ENCODE measurements at regions not wholly inside any gene's neighbourhood (a gene's known extent, or its start where the extent isn't known, plus 50 kb on each side); places are given as distances from the start of the nearest gene placed in this dataset.

- Mint-ChIP-seq H3K9me3 (ENCODE audit: unreplicated experiment) (peaks cover 4% of the 10 kb centered on the region), H3K27me3 (ENCODE audit: unreplicated experiment) (peaks cover 20% of the 10 kb centered on the region), H3K27ac (ENCODE audit: unreplicated experiment) (no peak overlapping the region), H3K4me3 (ENCODE audit: unreplicated experiment) (no peak overlapping the region), H3K4me1 (ENCODE audit: unreplicated experiment) (peaks cover 19% of the 10 kb centered on the region), H3K36me3 (ENCODE audit: unreplicated experiment) (no peaks in the 10 kb centered on the region)
- TF ChIP-seq CTCF (IDR thresholded peaks at IDR 0.05), result no peak
- DNase-seq (ENCODE audit: extremely low spot score, unreplicated experiment), result peak; percentile 63
These were observed 170.3 kb downstream of the TMEM18 start for GRCh38 chr2:506866-507265.

DNA sequence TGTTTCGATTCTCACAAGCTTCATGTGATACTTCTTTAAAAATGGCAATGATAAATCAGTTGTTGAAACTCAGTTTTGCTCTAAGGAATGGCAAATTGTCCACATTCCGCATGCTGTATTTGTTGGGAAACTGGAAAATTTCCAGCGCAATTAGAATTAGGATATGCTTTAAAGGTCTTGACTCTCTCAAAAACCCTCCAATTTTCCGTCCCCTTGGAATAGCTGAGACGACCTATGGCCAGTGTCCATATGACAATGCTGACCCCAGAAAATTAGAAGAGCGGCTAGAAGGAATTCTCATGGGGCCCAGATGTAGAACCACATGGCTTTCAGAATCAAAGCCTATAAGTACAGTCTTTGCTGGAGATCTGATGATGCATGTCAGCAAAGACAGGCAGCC is 170.8 kb downstream of the TMEM18 start:
- TF ChIP-seq CTCF (IDR thresholded peaks at IDR 0.05), result no peak
- Mint-ChIP-seq H3K4me3 (ENCODE audit: unreplicated experiment) (no peak overlapping the region), H3K27me3 (ENCODE audit: unreplicated experiment) (peaks cover 20% of the 10 kb centered on the region), H3K36me3 (ENCODE audit: unreplicated experiment) (no peaks in the 10 kb centered on the region), H3K4me1 (ENCODE audit: unreplicated experiment) (peaks cover 19% of the 10 kb centered on the region), H3K27ac (ENCODE audit: unreplicated experiment) (peak overlapping the region; percentile 32), H3K9me3 (ENCODE audit: unreplicated experiment) (peaks cover 4% of the 10 kb centered on the region)
- peak; percentile 34 for DNase-seq (ENCODE audit: extremely low spot score, unreplicated experiment)

GRCh38 chr2:505941-506340 is 171.3 kb downstream of the TMEM18 start:
- TF ChIP-seq CTCF (IDR thresholded peaks at IDR 0.05), result no peak
- Mint-ChIP-seq H3K4me1 (ENCODE audit: unreplicated experiment) (peaks cover 19% of the 10 kb centered on the region), H3K27ac (ENCODE audit: unreplicated experiment) (peak overlapping the region; percentile 13), H3K4me3 (ENCODE audit: unreplicated experiment) (peak overlapping the region; percentile 7), H3K36me3 (ENCODE audit: unreplicated experiment) (no peaks in the 10 kb centered on the region), H3K27me3 (ENCODE audit: unreplicated experiment) (peaks cover 20% of the 10 kb centered on the region), H3K9me3 (ENCODE audit: unreplicated experiment) (peaks cover 3% of the 10 kb centered on the region)
- peak; percentile 72 for DNase-seq (ENCODE audit: extremely low spot score, unreplicated experiment)

DNA sequence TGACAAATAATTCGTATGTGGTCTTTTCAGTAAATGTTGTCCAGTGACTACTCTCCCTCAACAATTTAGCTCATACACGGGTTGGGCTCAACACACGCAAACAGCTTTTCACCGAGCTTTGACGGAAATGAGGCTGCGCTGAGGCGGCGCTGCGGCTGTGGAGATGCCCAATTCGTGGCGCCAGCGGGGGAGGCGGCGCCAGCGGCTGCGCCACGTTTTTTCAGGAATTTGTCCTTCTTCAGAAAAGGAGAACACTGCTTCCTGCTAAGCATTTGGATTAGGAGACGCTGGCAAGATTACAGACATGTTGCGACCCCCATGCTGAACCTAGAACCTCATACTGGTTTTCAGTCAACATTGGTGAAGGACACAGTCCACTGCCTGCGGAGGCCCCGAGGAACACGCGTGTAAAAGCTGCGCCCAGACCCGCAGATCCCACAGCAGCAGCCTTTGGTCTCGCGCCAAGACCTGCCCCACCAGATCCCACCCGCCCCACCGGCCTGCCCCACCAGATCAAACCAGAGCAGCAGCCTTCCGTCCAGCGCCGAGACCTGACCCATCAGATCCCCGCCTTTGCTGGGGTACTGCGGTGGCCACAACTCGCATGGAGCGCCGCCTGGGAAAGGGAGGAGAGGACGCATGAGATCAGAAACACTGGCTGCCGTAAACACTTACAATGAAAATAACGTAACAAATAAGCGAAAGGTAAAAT is 173.8 kb downstream of the TMEM18 start:
- H3K36me3 Mint-ChIP-seq (ENCODE audit: unreplicated experiment), result no peaks in the 10 kb centered on the region

More for the DNA sequence above, 173.8 kb downstream of the TMEM18 start:
- Mint-ChIP-seq H3K27me3 (ENCODE audit: unreplicated experiment) (peaks cover 27% of the 10 kb centered on the region), H3K27ac (ENCODE audit: unreplicated experiment) (no peak overlapping the region), H3K9me3 (ENCODE audit: unreplicated experiment) (no peaks in the 10 kb centered on the region), H3K4me1 (ENCODE audit: unreplicated experiment) (peaks cover 19% of the 10 kb centered on the region), H3K4me3 (ENCODE audit: unreplicated experiment) (no peak overlapping the region)
- no peak for TF ChIP-seq CTCF (IDR thresholded peaks at IDR 0.05)
- DNase-seq (ENCODE audit: extremely low spot score, unreplicated experiment), result peak; percentile 79
